Stimulated activated CD4-positive, alpha-beta T cell treated with anti-CD3 and anti-CD28 coated beads, Interleukin-1b, Interleukin-23, amount 100 ng/mL, for 24 hours (primary cell): ENCODE measurements at regions not wholly inside any gene's neighbourhood (a gene's known extent, or its start where the extent isn't known, plus 50 kb on each side); places are given as distances from the start of the nearest gene placed in this dataset.

ENCODE experiments used
- DNase-seq, 4 experiments: peaks; one replicate each; pipeline ENCODE4 v3.0.0-alpha.2; 2020; ENCODE audit warnings: low read depth in 4 of 4, low spot score in 1 of 4

GRCh38 chr5:162484095-162484494 is 416.5 kb downstream of the GABRG2 start:
- no peak for DNase-seq

- no peak for DNase-seq
Observed at GRCh38 chr5:162484986-162485385, 417.4 kb downstream of the GABRG2 start.

GRCh38 chr5:162485666-162486292 is 418.2 kb downstream of the GABRG2 start:
- no peak for DNase-seq

GRCh38 chr5:162487528-162488525 is 420.3 kb downstream of the GABRG2 start:
- no peak for DNase-seq

GRCh38 chr5:162496100-162496808 is 428.7 kb downstream of the GABRG2 start:
- DNase-seq = no peak

- no peak for DNase-seq
Observed at GRCh38 chr5:162497455-162497854, 429.9 kb downstream of the GABRG2 start.

GRCh38 chr5:162502780-162503179 is 435.2 kb downstream of the GABRG2 start:
- no peak for DNase-seq

GRCh38 chr5:162503796-162504195 is 436.2 kb downstream of the GABRG2 start:
- DNase-seq = no peak

- DNase-seq = no peak
Observed at GRCh38 chr5:162512935-162513565, 445.5 kb downstream of the GABRG2 start.

- DNase-seq = no peak
Observed at GRCh38 chr5:162514116-162514515, 446.5 kb downstream of the GABRG2 start.

GRCh38 chr5:162520878-162521277 is 453.3 kb downstream of the GABRG2 start:
- DNase-seq = no peak

- DNase-seq = no peak
Observed at GRCh38 chr5:162529209-162529608, 461.6 kb downstream of the GABRG2 start.

GRCh38 chr5:162529886-162530285 is 462.3 kb downstream of the GABRG2 start:
- DNase-seq = no peak

GRCh38 chr5:162543437-162543836 is 475.9 kb downstream of the GABRG2 start:
- no peak for DNase-seq

GRCh38 chr5:162544905-162545304 is 477.3 kb downstream of the GABRG2 start:
- no peak for DNase-seq

- DNase-seq = no peak
Observed at GRCh38 chr5:162550236-162550635, 482.7 kb downstream of the GABRG2 start.

GRCh38 chr5:162558120-162558519 is 490.5 kb downstream of the GABRG2 start:
- no peak for DNase-seq

GRCh38 chr5:162567644-162568043 is 500.1 kb downstream of the GABRG2 start:
- no peak for DNase-seq

- DNase-seq = no peak
Observed at GRCh38 chr5:162573758-162574157, 506.2 kb downstream of the GABRG2 start.

- DNase-seq = no peak
Observed at GRCh38 chr5:162591724-162592123, 524.2 kb downstream of the GABRG2 start.

- no peak for DNase-seq
Observed at GRCh38 chr5:162593881-162594280, 526.3 kb downstream of the GABRG2 start.
